ENCODE measurements at regions not wholly inside any gene's neighbourhood (a gene's known extent, or its start where the extent isn't known, plus 50 kb on each side); places are given as distances from the start of the nearest gene placed in this dataset.

DNA sequence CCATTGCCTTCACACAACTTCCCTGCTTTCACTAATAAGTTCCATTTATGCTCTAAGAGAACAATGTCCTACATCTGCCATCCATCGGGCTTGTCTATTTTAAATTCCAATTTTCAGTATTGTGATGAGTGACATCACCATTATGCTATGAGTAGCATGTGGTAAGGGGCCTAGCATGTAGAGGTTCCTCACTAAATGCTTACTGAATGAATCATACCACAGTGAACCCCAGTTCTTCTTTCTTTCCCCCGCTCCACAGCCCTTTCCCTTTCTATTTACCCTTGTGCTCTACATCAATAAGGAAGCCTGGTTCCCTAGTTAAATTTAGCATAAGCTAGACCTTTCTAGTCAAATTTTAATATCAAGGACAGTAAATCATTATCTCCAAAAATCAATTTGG is 195.0 kb upstream of the RGS18 start:
- no peaks in the 10 kb centered on the region for H3K36me3 Mint-ChIP-seq (ENCODE audit: insufficient read depth)

DNA sequence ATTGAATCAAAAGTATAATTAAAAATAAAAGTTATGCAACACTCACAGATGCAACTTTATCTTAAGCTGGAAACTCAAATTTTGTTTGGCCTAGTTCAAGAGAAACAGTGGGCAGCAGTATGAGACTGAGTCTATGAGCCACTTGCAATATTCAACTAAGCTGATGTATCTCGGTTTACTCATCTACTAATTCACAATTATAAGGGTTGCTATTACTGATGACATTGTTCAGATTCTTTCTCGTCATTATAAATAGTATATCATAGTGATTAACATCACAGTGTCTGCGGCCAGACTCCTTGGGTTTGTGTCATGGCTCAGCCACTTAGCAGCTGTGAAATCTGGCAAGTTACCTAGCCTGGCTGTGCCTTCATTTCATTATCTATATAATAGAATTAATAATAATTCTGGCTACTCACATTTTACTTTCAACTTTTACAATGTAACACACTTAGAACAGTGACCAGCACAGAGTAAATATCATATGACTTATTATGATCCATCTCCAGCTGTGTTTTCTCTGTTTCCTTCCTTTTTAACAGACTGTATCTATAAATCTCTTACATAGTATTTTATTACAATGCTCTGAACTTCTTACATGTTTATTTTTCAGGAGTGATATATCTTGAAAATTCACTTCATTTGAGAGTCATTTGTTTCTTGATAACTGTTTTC is 194.3 kb upstream of the RGS18 start:
- H3K36me3 Mint-ChIP-seq (ENCODE audit: insufficient read depth), result no peaks in the 10 kb centered on the region
- H3K4me3 Mint-ChIP-seq (ENCODE audit: low read depth), result no peak overlapping the region
- TF ChIP-seq, protein P1, sequence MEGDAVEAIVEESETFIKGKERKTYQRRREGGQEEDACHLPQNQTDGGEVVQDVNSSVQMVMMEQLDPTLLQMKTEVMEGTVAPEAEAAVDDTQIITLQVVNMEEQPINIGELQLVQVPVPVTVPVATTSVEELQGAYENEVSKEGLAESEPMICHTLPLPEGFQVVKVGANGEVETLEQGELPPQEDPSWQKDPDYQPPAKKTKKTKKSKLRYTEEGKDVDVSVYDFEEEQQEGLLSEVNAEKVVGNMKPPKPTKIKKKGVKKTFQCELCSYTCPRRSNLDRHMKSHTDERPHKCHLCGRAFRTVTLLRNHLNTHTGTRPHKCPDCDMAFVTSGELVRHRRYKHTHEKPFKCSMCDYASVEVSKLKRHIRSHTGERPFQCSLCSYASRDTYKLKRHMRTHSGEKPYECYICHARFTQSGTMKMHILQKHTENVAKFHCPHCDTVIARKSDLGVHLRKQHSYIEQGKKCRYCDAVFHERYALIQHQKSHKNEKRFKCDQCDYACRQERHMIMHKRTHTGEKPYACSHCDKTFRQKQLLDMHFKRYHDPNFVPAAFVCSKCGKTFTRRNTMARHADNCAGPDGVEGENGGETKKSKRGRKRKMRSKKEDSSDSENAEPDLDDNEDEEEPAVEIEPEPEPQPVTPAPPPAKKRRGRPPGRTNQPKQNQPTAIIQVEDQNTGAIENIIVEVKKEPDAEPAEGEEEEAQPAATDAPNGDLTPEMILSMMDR (IDR thresholded peaks at IDR 0.05; ENCODE audit: unreplicated experiment), result no peak
- no peaks in the 10 kb centered on the region for H3K27me3 Mint-ChIP-seq
- no peak overlapping the region for H3K27ac Mint-ChIP-seq
- DNase-seq (ENCODE audit: low spot score, unreplicated experiment), result no peak
- H3K4me1 Mint-ChIP-seq (ENCODE audit: low read depth), result no peaks in the 10 kb centered on the region
- no peaks in the 10 kb centered on the region for H3K9me3 Mint-ChIP-seq (ENCODE audit: low read depth)

More for the DNA sequence above, 195.0 kb upstream of the RGS18 start:
- DNase-seq (ENCODE audit: low spot score, unreplicated experiment), result no peak
- TF ChIP-seq, protein P1 (IDR thresholded peaks at IDR 0.05; ENCODE audit: unreplicated experiment), result no peak
- H3K4me3 Mint-ChIP-seq (ENCODE audit: low read depth), result no peak overlapping the region
- H3K27ac Mint-ChIP-seq, result no peak overlapping the region
- H3K27me3 Mint-ChIP-seq, result no peaks in the 10 kb centered on the region
- no peaks in the 10 kb centered on the region for H3K9me3 Mint-ChIP-seq (ENCODE audit: low read depth)
- H3K4me1 Mint-ChIP-seq (ENCODE audit: low read depth), result no peaks in the 10 kb centered on the region

DNA sequence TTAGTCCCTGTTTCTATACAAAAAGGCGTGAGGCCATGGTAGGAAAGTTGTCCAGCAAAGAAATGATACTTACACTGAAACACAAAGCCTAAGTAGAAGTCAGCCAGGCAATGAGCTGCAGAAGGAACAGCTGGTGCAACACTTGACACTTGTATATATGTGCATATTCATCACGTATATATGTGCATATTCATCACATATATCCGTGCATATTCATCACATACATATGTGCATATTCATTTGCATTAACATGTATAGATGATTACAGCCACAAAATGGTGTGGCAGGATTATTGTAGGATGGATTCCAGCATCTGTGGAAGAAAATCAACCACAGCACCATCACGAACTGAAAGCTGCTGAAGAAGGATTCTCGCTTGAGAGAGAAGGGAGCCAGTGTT is 189.0 kb upstream of the RGS18 start:
- Mint-ChIP-seq H3K4me1 (ENCODE audit: low read depth) (no peaks in the 10 kb centered on the region), H3K9me3 (ENCODE audit: low read depth) (peaks cover 4% of the 10 kb centered on the region), H3K27ac (no peak overlapping the region), H3K27me3 (no peaks in the 10 kb centered on the region), H3K36me3 (ENCODE audit: insufficient read depth) (peaks cover under 1% of the 10 kb centered on the region), H3K4me3 (ENCODE audit: low read depth) (no peak overlapping the region)
- TF ChIP-seq, protein P1 (IDR thresholded peaks at IDR 0.05; ENCODE audit: unreplicated experiment), result no peak
- DNase-seq (ENCODE audit: low spot score, unreplicated experiment), result no peak

DNA sequence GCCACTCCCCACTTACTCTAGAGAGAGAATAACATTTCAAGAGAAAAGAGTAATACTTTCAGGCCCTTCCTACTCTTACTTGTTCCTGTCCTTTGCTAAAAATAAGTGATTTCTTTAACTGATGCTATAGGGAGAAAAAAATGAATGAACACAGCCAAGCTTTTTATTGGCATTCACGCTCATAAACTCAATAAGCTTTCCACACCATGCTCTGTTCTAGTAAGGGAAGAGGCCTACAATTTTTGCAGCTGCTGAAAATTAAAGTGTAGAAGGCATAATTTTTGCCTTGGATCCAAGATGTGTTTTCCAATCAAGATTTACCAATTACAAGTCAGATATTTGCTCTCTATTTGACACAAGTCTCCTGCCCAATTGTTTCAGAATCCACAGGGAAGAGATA is 188.1 kb upstream of the RGS18 start:
- Mint-ChIP-seq H3K4me1 (ENCODE audit: low read depth) (no peaks in the 10 kb centered on the region), H3K36me3 (ENCODE audit: insufficient read depth) (peaks cover 4% of the 10 kb centered on the region), H3K27me3 (no peaks in the 10 kb centered on the region), H3K4me3 (ENCODE audit: low read depth) (no peak overlapping the region), H3K9me3 (ENCODE audit: low read depth) (peaks cover 9% of the 10 kb centered on the region), H3K27ac (no peak overlapping the region)
- DNase-seq (ENCODE audit: low spot score, unreplicated experiment), result no peak
- TF ChIP-seq, protein P1 (IDR thresholded peaks at IDR 0.05; ENCODE audit: unreplicated experiment), result no peak

DNA sequence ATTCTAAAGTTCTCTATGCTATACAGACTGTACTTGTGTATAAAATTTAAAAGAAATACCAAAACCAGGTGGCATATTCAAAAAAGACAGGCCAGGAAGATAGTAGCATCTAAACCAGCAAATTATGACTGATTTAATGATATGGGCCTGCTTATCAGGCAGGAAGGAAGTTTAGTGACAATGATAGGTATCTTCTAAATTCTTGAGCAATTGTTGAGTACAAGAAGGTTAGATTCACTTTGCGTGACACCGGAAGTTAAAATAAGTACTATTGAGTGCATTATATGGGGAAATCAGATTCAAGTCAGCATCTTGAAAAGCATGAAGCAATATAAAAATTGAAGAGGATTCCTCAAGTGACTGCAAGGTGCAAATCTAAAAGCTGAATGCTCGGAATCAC is 186.8 kb upstream of the RGS18 start:
- Mint-ChIP-seq H3K4me3 (ENCODE audit: low read depth) (no peak overlapping the region), H3K36me3 (ENCODE audit: insufficient read depth) (peaks cover 4% of the 10 kb centered on the region), H3K4me1 (ENCODE audit: low read depth) (no peaks in the 10 kb centered on the region), H3K27ac (no peak overlapping the region), H3K27me3 (no peaks in the 10 kb centered on the region), H3K9me3 (ENCODE audit: low read depth) (peaks cover 9% of the 10 kb centered on the region)
- TF ChIP-seq, protein P1 (IDR thresholded peaks at IDR 0.05; ENCODE audit: unreplicated experiment), result no peak
- DNase-seq (ENCODE audit: low spot score, unreplicated experiment), result no peak

Measured in progenitor cell of endocrine pancreas (in vitro differentiated cells).